Neural progenitor cell (in vitro differentiated cells): ENCODE measurements at regions not wholly inside any gene's neighbourhood (a gene's known extent, or its start where the extent isn't known, plus 50 kb on each side); places are given as distances from the start of the nearest gene placed in this dataset.

Source experiments
- DNase-seq: peaks from one replicate; pipeline ENCODE4 v3.0.0-alpha.2; 2016; ENCODE audit warnings: low spot score
- H2AFZ ChIP-seq: fragments of 200-600 bp; sonication (generic); replicated peaks from 2 replicates; pipeline ENCODE4 v1.6.1; 2016; ENCODE audit warnings: antibody characterized with exemption
- H3F3A ChIP-seq: fragments of 200-600 bp; sonication (generic); 2 replicates; pipeline ENCODE4 v1.6.1; 2016; ENCODE audit warnings: antibody characterized with exemption, low read depth
- H3K27ac ChIP-seq: fragments of 200-600 bp; sonication (generic); 2 replicates; pipeline ENCODE4 v1.5.1; 2016; ENCODE audit warnings: mild to moderate bottlenecking
- H3K27me3 ChIP-seq: fragments of 200-600 bp; sonication (generic); 2 replicates; pipeline ENCODE4 v1.6.1; 2016; ENCODE audit warnings: mild to moderate bottlenecking, moderate library complexity
- H3K36me3 ChIP-seq: fragments of 200-600 bp; sonication (generic); 2 replicates; pipeline ENCODE4 v1.5.1; 2016
- H3K4me1 ChIP-seq: fragments of 200-600 bp; sonication (generic); 2 replicates; pipeline ENCODE4 v1.6.1; 2016; ENCODE audit warnings: mixed run types
- H3K4me2 ChIP-seq: fragments of 200-600 bp; sonication (generic); 2 replicates; pipeline ENCODE4 v1.6.1; 2016
- H3K4me3 ChIP-seq: fragments of 200-600 bp; sonication (generic); 2 replicates; pipeline ENCODE4 v1.5.1; 2016
- H3K79me2 ChIP-seq: fragments of 200-600 bp; sonication (generic); 2 replicates; pipeline ENCODE4 v1.6.1; 2016; ENCODE audit warnings: low read depth
- H3K9ac ChIP-seq: fragments of 200-600 bp; sonication (generic); 2 replicates; pipeline ENCODE4 v1.6.1; 2016
- H3K9me3 ChIP-seq: fragments of 200-600 bp; sonication (generic); 2 replicates; pipeline ENCODE4 v1.5.1; 2016; ENCODE audit warnings: low read depth
- H4K20me1 ChIP-seq: fragments of 200-600 bp; sonication (generic); 2 replicates; pipeline ENCODE4 v1.6.1; 2016; ENCODE audit warnings: low read depth
- H3K27ac Mint-ChIP-seq: 3 replicates; pipeline ENCODE4 v1.8.0; 2021; ENCODE audit warnings: mixed read lengths
- H3K27me3 Mint-ChIP-seq: 2 replicates; pipeline ENCODE4 v1.8.0; 2022; ENCODE audit warnings: low read depth, mild to moderate bottlenecking, inconsistent platforms, moderate library complexity, mixed read lengths; ENCODE audit not compliant: insufficient read depth
- H3K36me3 Mint-ChIP-seq: 3 replicates; pipeline ENCODE4 v1.8.0; 2021; ENCODE audit warnings: mixed read lengths
- H3K4me1 Mint-ChIP-seq: 3 replicates; pipeline ENCODE4 v1.8.0; 2021; ENCODE audit warnings: mixed read lengths
- H3K4me3 Mint-ChIP-seq: 3 replicates; pipeline ENCODE4 v1.8.0; 2021; ENCODE audit warnings: mild to moderate bottlenecking, moderate library complexity, mixed read lengths
- H3K9me3 Mint-ChIP-seq: 3 replicates; pipeline ENCODE4 v1.8.0; 2020; ENCODE audit warnings: mixed read lengths
- CTCF ChIP-seq: fragments of 200-600 bp; sonication (generic); IDR thresholded peaks from 2 replicates; pipeline ENCODE4 v1.5.1; 2017; ENCODE audit warnings: antibody characterized with exemption, mild to moderate bottlenecking
- EZH2 ChIP-seq: fragments of 200-600 bp; sonication (generic); IDR thresholded peaks from 2 replicates; pipeline ENCODE4 v1.6.1; 2017; ENCODE audit warnings: antibody characterized with exemption, mild to moderate bottlenecking, moderate library complexity
- EZH2phosphoT487 ChIP-seq: fragments of 200-600 bp; sonication (generic); IDR thresholded peaks from 2 replicates; pipeline ENCODE4 v1.6.1; 2017; ENCODE audit warnings: antibody characterized with exemption

GRCh38 chr11:91396236-91397133 is 828.1 kb upstream of the FAT3 start:
- H3F3A ChIP-seq: no peaks in the 10 kb centered on the region
- H3K4me2 ChIP-seq: no peak overlapping the region
- H3K4me3 Mint-ChIP-seq: no peak overlapping the region

GRCh38 chr11:91394727-91395414 is 829.7 kb upstream of the FAT3 start:
- Histone ChIP-seq H3K9ac (no peak overlapping the region), H2AFZ (no peak overlapping the region), H4K20me1 (no peaks in the 10 kb centered on the region), H3K4me3 (no peak overlapping the region), H3K4me2 (no peak overlapping the region), H3K79me2 (no peaks in the 10 kb centered on the region), H3K4me1 (no peaks in the 10 kb centered on the region), H3F3A (no peaks in the 10 kb centered on the region), H3K9me3 (no peaks in the 10 kb centered on the region), H3K36me3 (no peaks in the 10 kb centered on the region), H3K27ac (no peak overlapping the region), H3K27me3 (no peaks in the 10 kb centered on the region)
- no peak overlapping the region for H3K4me3 Mint-ChIP-seq
- H3K9me3 Mint-ChIP-seq: no peaks in the 10 kb centered on the region
- H3K36me3 Mint-ChIP-seq: no peaks in the 10 kb centered on the region
- TF ChIP-seq EZH2phosphoT487: no peak
- TF ChIP-seq EZH2: no peak
- TF ChIP-seq CTCF: no peak
- H3K27ac Mint-ChIP-seq: no peak overlapping the region
- peaks cover 3% of the 10 kb centered on the region for H3K4me1 Mint-ChIP-seq
- no peak for DNase-seq
- peaks cover 2% of the 10 kb centered on the region for H3K27me3 Mint-ChIP-seq

More at GRCh38 chr11:91396236-91397133, 828.1 kb upstream of the FAT3 start:
- TF ChIP-seq EZH2phosphoT487: no peak
- no peak for TF ChIP-seq CTCF
- TF ChIP-seq EZH2: no peak
- Histone ChIP-seq H3K4me3 (no peak overlapping the region), H4K20me1 (no peaks in the 10 kb centered on the region), H3K27me3 (no peaks in the 10 kb centered on the region), H3K36me3 (no peaks in the 10 kb centered on the region), H3K27ac (no peak overlapping the region), H3K79me2 (no peaks in the 10 kb centered on the region), H2AFZ (no peak overlapping the region), H3K9me3 (no peaks in the 10 kb centered on the region), H3K9ac (no peak overlapping the region), H3K4me1 (no peaks in the 10 kb centered on the region)
- no peak for DNase-seq
- Mint-ChIP-seq H3K27ac (no peak overlapping the region), H3K9me3 (peaks cover 3% of the 10 kb centered on the region), H3K27me3 (peaks cover 2% of the 10 kb centered on the region), H3K4me1 (peaks cover 3% of the 10 kb centered on the region), H3K36me3 (no peaks in the 10 kb centered on the region)

- Histone ChIP-seq H3K9me3 (no peaks in the 10 kb centered on the region), H3K27ac (no peak overlapping the region), H4K20me1 (no peaks in the 10 kb centered on the region), H3K4me3 (no peak overlapping the region), H3K79me2 (no peaks in the 10 kb centered on the region), H3F3A (no peaks in the 10 kb centered on the region), H2AFZ (no peak overlapping the region), H3K9ac (no peak overlapping the region), H3K4me2 (no peak overlapping the region), H3K36me3 (no peaks in the 10 kb centered on the region), H3K4me1 (no peaks in the 10 kb centered on the region), H3K27me3 (no peaks in the 10 kb centered on the region)
- no peaks in the 10 kb centered on the region for H3K9me3 Mint-ChIP-seq
- DNase-seq: no peak
- TF ChIP-seq EZH2: no peak
- no peak for TF ChIP-seq EZH2phosphoT487
- TF ChIP-seq CTCF: no peak
- H3K27me3 Mint-ChIP-seq: peaks cover 2% of the 10 kb centered on the region
- no peak overlapping the region for H3K4me3 Mint-ChIP-seq
- no peak overlapping the region for H3K27ac Mint-ChIP-seq
- peaks cover 3% of the 10 kb centered on the region for H3K4me1 Mint-ChIP-seq
- H3K36me3 Mint-ChIP-seq: no peaks in the 10 kb centered on the region
Measured at GRCh38 chr11:91394073-91394726, 830.4 kb upstream of the FAT3 start.
